ENCODE measurements at regions not wholly inside any gene's neighbourhood (a gene's known extent, or its start where the extent isn't known, plus 50 kb on each side); places are given as distances from the start of the nearest gene placed in this dataset.

DNA sequence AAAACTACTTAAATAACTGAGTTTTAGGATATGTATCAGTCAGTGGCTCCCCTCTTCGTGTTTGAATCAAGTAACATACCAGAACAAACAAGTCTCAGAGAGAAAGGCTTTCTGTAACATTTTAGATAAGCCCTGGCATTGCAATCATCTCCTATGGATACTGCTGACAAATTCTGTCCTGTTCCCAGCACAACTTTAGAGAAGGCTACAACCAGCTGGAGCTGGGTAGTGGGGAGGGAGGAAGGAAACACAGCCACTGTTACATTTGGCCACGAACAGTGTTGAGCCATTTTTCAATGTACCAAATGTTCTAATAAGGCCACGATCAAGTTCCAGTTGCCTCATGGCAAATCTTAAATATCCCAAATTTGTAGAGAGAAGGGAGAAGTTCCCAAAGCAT, 511.8 kb upstream of the WWC1 start:
- TF ChIP-seq, protein P1, sequence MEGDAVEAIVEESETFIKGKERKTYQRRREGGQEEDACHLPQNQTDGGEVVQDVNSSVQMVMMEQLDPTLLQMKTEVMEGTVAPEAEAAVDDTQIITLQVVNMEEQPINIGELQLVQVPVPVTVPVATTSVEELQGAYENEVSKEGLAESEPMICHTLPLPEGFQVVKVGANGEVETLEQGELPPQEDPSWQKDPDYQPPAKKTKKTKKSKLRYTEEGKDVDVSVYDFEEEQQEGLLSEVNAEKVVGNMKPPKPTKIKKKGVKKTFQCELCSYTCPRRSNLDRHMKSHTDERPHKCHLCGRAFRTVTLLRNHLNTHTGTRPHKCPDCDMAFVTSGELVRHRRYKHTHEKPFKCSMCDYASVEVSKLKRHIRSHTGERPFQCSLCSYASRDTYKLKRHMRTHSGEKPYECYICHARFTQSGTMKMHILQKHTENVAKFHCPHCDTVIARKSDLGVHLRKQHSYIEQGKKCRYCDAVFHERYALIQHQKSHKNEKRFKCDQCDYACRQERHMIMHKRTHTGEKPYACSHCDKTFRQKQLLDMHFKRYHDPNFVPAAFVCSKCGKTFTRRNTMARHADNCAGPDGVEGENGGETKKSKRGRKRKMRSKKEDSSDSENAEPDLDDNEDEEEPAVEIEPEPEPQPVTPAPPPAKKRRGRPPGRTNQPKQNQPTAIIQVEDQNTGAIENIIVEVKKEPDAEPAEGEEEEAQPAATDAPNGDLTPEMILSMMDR (IDR thresholded peaks at IDR 0.05), result no peak
- TF ChIP-seq POLR2A (IDR thresholded peaks at IDR 0.05), result no peak
